ENCODE measurements at regions not wholly inside any gene's neighbourhood (a gene's known extent, or its start where the extent isn't known, plus 50 kb on each side); places are given as distances from the start of the nearest gene placed in this dataset.

GRCh38 chr11:45472716-45473317 lies 186.7 kb upstream of the SYT13 start:
- DNase-seq = no peak

- no peak for DNase-seq
Measured at GRCh38 chr11:45471266-45471665, 185.1 kb upstream of the SYT13 start.

GRCh38 chr11:45470794-45471167 lies 184.6 kb upstream of the SYT13 start:
- no peak for DNase-seq

GRCh38 chr11:45470151-45470793 lies 184.1 kb upstream of the SYT13 start:
- no peak for DNase-seq

GRCh38 chr11:45468267-45468856 lies 182.2 kb upstream of the SYT13 start:
- DNase-seq = no peak

- no peak for DNase-seq
Measured at GRCh38 chr11:45463541-45463940, 177.4 kb upstream of the SYT13 start.

GRCh38 chr11:45461514-45461913 lies 175.4 kb upstream of the SYT13 start:
- DNase-seq = no peak

GRCh38 chr11:45459491-45459890 lies 173.3 kb upstream of the SYT13 start:
- no peak for DNase-seq

GRCh38 chr11:45458269-45458668 lies 172.1 kb upstream of the SYT13 start:
- DNase-seq = no peak

- no peak for DNase-seq
Measured at GRCh38 chr11:45457649-45458048, 171.5 kb upstream of the SYT13 start.

GRCh38 chr11:45456686-45457085 lies 170.5 kb upstream of the SYT13 start:
- no peak for DNase-seq

GRCh38 chr11:45455536-45455935 lies 169.4 kb upstream of the SYT13 start:
- no peak for DNase-seq

GRCh38 chr11:45454917-45455401 lies 168.8 kb upstream of the SYT13 start:
- no peak for DNase-seq

GRCh38 chr11:45453721-45454120 lies 167.6 kb upstream of the SYT13 start:
- no peak for DNase-seq

GRCh38 chr11:45451766-45452440 lies 165.8 kb upstream of the SYT13 start:
- DNase-seq = no peak

- DNase-seq = no peak
Measured at GRCh38 chr11:45450189-45450588, 164.0 kb upstream of the SYT13 start.

GRCh38 chr11:45449036-45449601 lies 163.0 kb upstream of the SYT13 start:
- no peak for DNase-seq

- peak; percentile 57 for DNase-seq
Measured at GRCh38 chr11:45448561-45448960, 162.4 kb upstream of the SYT13 start.

GRCh38 chr11:45446998-45447397 lies 160.9 kb upstream of the SYT13 start:
- DNase-seq = no peak

GRCh38 chr11:45446434-45446833 lies 160.3 kb upstream of the SYT13 start:
- no peak for DNase-seq

- no peak for DNase-seq
Measured at GRCh38 chr11:45444796-45445195, 158.7 kb upstream of the SYT13 start.

GRCh38 chr11:45440111-45440510 lies 154.0 kb upstream of the SYT13 start:
- no peak for DNase-seq

GRCh38 chr11:45436966-45437365 lies 150.8 kb upstream of the SYT13 start:
- no peak for DNase-seq

GRCh38 chr11:45436118-45436517 lies 150.0 kb upstream of the SYT13 start:
- no peak for DNase-seq
